NCI-H1048 (cell line): ENCODE measurements at regions not wholly inside any gene's neighbourhood (a gene's known extent, or its start where the extent isn't known, plus 50 kb on each side); places are given as distances from the start of the nearest gene placed in this dataset.

Experiments
- DNase-seq: peaks from one replicate; lab custom pipeline; 2025; lab: John Stamatoyannopoulos, UW

GRCh38 chr6:156648616-156649015 lies 128.6 kb upstream of the ARID1B start:
- no peak for DNase-seq

DNA sequence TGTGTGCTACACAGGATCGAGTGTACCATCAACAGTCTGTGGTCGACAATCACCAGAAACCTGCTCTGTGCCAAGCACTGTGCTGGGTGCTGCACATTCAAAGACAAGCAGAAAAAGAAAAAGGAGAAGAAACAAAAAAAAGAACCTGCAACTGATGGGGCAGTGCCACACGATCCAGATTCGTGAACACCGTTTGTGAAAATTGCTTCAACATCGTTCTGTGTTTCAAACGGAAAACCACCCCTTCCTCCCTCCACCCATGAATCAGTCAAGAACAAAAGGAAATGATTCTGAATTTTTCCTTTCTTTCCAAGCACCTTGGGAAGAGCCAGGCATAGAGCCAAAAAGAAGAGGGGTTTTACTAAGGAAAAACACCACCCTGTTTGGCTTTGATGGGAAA lies 129.2 kb upstream of the ARID1B start:
- no peak for DNase-seq

GRCh38 chr6:156647140-156647784 lies 129.9 kb upstream of the ARID1B start:
- DNase-seq, result no peak

DNA sequence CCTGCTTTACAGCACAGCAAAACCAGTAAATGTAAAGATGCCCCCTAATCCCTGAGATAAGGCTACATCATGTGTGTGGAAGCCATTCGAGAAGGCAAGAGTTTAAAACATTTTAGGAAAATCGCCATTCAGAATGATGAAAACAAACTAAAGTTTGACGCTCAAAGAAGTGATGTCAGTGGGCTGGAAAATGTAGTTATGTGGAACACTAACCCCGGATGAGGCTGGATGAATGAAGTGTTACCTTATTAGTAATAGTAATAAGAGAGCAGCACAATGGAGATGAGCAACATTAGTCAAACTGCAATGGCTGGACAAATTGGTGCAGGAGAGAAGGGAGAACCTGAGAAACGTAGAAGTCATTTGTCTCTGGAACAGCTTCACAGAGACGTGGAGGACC lies 130.7 kb upstream of the ARID1B start:
- no peak for DNase-seq

DNA sequence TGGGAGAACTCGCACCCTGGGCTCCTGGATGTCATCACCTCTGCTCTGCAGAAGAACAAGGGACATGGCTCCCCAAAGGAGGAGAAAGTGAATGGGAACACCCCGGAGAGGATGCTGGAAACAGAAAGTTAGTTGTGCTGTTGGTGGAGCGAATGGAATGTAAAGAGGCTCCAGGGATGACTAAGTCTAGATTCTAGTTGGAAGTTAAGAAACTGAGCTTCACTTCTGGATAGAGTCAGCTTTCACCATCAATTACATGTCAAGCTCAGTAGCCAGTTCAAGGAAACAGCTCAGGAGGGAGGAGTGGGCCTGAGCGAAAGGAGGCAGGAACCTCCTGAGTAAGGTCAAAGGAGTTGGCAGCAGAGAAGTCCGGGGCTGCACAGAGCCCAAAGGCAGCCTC lies 132.1 kb upstream of the ARID1B start:
- DNase-seq, result no peak

DNA sequence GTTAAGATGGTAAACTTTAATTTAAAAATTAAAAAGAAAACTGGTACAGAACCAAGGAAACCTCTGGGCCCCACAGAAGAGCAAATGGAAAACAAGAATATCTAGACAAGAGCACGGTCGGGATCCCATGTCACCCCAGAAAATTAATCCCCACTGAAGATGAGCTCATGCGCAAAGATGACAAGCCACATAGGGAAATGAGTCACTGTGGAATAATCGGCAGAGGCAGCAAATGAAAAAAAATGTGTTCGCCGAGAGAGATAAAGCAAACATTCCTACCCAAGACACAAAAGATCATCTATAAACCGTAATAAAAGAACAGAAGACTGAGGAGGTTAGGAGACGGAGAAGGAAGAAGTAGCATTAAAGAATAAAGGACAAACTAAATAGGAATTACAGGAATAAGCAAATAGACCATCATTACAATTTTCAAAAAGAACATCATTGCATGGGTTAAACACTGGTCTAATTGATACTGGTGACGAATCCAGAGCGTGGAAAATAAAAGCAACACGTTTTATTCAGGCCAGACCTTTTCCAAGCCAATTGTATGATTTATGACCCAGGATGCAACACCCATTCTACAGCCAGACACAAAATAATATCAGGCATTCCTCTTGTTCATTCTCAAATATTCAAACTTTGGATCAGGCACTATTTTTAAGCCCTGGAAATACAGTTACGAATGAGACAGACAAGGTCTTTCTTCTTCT lies 138.0 kb upstream of the ARID1B start:
- no peak for DNase-seq

- no peak for DNase-seq
These were observed 138.6 kb upstream of the ARID1B start for GRCh38 chr6:156638581-156638980.

GRCh38 chr6:156634951-156635371 lies 142.2 kb upstream of the ARID1B start:
- no peak for DNase-seq

GRCh38 chr6:156634048-156634447 lies 143.1 kb upstream of the ARID1B start:
- no peak for DNase-seq

DNA sequence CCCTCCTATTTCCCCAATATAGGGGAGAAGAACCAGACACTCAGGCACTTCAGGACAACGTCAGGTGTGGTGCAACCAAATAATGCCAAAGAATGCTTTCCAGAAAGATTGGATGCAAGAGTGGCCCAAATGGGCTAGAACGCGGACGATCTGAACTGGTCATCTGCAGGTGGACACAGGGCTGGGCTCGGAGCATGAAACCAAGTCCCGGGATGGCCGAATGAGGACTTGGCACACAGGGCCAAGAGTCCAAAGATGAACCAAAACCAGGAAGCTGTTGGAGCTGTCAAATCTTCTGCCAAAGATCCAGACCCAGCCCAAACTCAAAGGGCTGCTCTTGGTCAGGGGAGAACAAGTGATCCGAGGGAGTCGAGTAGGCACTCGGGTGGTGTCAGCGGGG lies 143.9 kb upstream of the ARID1B start:
- DNase-seq, result no peak

DNA sequence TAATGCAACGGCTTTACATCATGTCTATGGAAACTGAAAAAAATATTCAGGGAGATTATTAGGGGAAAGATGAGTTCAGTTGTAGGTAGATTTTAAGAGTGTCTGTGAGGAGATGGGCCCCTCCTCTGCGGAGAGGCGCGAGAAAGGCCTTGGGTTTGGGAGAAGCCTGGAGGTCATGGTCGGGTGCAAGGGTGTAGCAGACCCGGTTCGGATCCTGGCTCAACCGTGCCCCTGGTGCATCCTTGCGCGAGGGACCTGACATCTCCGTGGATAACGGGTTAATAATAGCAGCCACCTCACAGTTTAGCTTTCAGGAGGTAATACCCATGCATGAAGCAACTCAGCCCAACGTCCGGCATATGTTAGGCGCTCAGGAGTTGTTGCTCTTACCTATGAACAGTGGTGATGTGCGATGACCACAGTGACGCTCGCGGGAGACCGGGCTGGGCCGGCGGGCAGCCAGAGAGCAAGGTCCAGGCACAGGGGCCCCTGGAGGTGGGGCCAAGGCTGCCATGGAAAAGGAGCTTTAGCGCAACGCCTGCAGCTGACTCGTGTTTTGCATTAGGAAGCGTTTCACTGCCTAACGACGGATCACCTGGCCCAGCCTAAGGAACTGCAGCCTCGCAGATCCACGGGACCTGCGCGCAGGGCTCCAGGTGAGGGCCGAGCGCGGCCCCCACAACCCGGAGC lies 146.4 kb upstream of the ARID1B start:
- DNase-seq, result no peak

DNA sequence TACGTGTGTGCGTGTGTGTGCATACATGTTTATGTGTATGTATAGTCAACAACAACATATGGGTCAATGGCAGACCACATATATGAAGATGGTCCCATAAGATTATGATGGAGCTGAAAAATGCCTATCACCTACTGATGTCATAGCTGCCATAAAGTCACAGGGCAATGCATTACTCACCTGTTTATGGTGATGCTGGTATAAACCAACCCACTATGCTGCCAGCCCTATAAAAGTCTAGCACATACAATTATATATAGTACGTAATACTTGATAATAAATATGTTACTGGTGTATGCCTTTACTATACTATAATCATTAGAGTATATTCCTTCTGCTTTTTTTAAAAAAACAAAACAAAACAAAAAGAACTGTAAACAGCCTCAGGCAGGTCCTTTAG lies 148.4 kb upstream of the ARID1B start:
- DNase-seq, result no peak

- no peak for DNase-seq
These were observed 149.7 kb upstream of the ARID1B start for GRCh38 chr6:156627524-156627923.

- DNase-seq, result no peak
These were observed 155.0 kb upstream of the ARID1B start for GRCh38 chr6:156622185-156622584.

DNA sequence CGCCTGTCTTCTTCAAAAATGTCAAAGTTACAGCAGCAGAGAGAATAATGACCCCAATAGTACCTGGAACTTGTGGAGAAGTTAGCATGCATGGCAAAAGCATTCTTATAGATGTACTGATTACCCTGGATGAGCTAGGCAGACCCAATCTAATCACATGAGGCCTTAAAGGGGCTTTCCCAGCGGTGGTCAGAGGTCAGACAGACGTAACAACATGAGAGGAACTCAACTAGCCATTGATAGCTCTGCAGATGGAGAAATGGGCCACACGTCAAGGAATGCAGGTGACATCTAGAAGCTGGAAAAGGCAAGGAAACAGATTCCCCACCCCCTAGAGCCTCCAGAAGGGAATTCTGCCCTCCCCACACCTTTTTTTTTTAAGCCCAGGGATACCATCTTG lies 156.8 kb upstream of the ARID1B start:
- no peak for DNase-seq

GRCh38 chr6:156618600-156619205 lies 158.5 kb upstream of the ARID1B start:
- DNase-seq, result no peak

GRCh38 chr6:156617941-156618340 lies 159.2 kb upstream of the ARID1B start:
- no peak for DNase-seq

- DNase-seq, result no peak
These were observed 159.8 kb upstream of the ARID1B start for GRCh38 chr6:156617376-156617775.

- no peak for DNase-seq
These were observed 160.7 kb upstream of the ARID1B start for GRCh38 chr6:156616495-156616894.

GRCh38 chr6:156613996-156614395 lies 163.2 kb upstream of the ARID1B start:
- DNase-seq, result no peak

DNA sequence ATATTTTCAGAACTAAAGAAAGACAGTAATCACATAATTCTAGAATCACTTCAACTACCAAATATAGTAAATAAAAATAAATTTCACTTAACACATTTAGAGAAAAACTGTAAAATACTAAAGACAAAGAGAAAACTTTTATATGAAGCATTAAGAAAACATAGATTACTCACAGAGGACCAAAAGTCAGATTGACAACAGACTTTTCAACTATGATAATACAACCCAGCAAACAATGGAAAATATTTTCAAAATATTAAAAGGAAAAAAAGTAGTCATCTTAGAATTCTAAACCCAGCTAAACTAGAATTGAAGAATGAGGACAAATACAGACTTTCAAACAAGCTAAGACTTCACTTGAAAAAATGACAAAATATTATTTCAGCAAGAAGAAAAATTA lies 164.8 kb upstream of the ARID1B start:
- DNase-seq, result no peak

DNA sequence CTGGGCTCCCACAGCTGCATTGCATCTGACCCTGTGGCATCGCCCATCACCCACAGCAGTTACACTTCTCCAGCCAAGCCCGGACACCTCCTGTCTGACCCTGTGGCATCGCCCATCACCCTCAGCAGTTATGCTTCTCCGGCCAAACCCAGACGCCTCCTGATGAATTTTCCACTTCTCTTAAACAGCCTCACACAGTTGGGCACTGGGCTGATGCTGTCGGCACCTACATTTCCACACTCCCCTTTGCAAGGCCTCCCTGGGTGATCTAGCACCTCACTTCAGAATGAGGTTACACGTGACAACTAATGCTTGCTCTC lies 175.2 kb upstream of the ARID1B start:
- DNase-seq, result no peak
